ENCODE measurements at regions not wholly inside any gene's neighbourhood (a gene's known extent, or its start where the extent isn't known, plus 50 kb on each side); places are given as distances from the start of the nearest gene placed in this dataset.

- no peaks in the 10 kb centered on the region for H4K20me1 ChIP-seq (ENCODE audit: insufficient read depth, low read length, poor library complexity, severe bottlenecking)
- H3K4me3 ChIP-seq (ENCODE audit: low read length, poor library complexity, severe bottlenecking), result no peak overlapping the region
- H3K9me2 ChIP-seq (replicated peaks; ENCODE audit: low read depth, low read length), result no peaks in the 10 kb centered on the region
- H3K27me3 ChIP-seq (ENCODE audit: insufficient read depth, low read length, poor library complexity, severe bottlenecking), result no peaks in the 10 kb centered on the region
- no peaks in the 10 kb centered on the region for H3K36me3 ChIP-seq (ENCODE audit: insufficient read depth, low read length)
- H3K9ac ChIP-seq (ENCODE audit: low read depth, low read length, poor library complexity, severe bottlenecking), result no peak overlapping the region
- no peaks in the 10 kb centered on the region for H3F3A ChIP-seq (ENCODE audit: low read depth)
- no peak for TF ChIP-seq EZH2phosphoT487 (IDR thresholded peaks at IDR 0.05; ENCODE audit: borderline replicate concordance)
- no peaks in the 10 kb centered on the region for H3K9me3 ChIP-seq (ENCODE audit: insufficient read depth, low read depth, low read length)
- no peak overlapping the region for H2AFZ ChIP-seq (ENCODE audit: low read length)
- H3K4me1 ChIP-seq (ENCODE audit: insufficient read depth, low read length, poor library complexity, severe bottlenecking), result no peaks in the 10 kb centered on the region
- no peak overlapping the region for H3K4me2 ChIP-seq (ENCODE audit: low read depth, low read length, poor library complexity, severe bottlenecking)
- no peaks in the 10 kb centered on the region for H3K79me2 ChIP-seq (ENCODE audit: insufficient read depth, low read length)
These were observed 1311.7 kb upstream of the CDH2 start for GRCh38 chr18:29488617-29489016.

GRCh38 chr18:29465526-29465925, 1288.6 kb upstream of the CDH2 start:
- Histone ChIP-seq H3K9ac (ENCODE audit: low read depth, low read length, poor library complexity, severe bottlenecking) (no peak overlapping the region), H2AFZ (ENCODE audit: low read length) (no peak overlapping the region), H3F3A (ENCODE audit: low read depth) (no peaks in the 10 kb centered on the region), H4K20me1 (ENCODE audit: insufficient read depth, low read length, poor library complexity, severe bottlenecking) (no peaks in the 10 kb centered on the region), H3K9me2 (replicated peaks; ENCODE audit: low read depth, low read length) (no peaks in the 10 kb centered on the region), H3K4me3 (ENCODE audit: low read length, poor library complexity, severe bottlenecking) (no peak overlapping the region), H3K4me2 (ENCODE audit: low read depth, low read length, poor library complexity, severe bottlenecking) (no peak overlapping the region), H3K4me1 (ENCODE audit: insufficient read depth, low read length, poor library complexity, severe bottlenecking) (no peaks in the 10 kb centered on the region), H3K79me2 (ENCODE audit: insufficient read depth, low read length) (no peaks in the 10 kb centered on the region), H3K9me3 (ENCODE audit: insufficient read depth, low read depth, low read length) (no peaks in the 10 kb centered on the region), H3K27me3 (ENCODE audit: insufficient read depth, low read length, poor library complexity, severe bottlenecking) (no peaks in the 10 kb centered on the region), H3K36me3 (ENCODE audit: insufficient read depth, low read length) (no peaks in the 10 kb centered on the region)
- TF ChIP-seq EZH2phosphoT487 (IDR thresholded peaks at IDR 0.05; ENCODE audit: borderline replicate concordance), result no peak
- TF ChIP-seq, protein P1, sequence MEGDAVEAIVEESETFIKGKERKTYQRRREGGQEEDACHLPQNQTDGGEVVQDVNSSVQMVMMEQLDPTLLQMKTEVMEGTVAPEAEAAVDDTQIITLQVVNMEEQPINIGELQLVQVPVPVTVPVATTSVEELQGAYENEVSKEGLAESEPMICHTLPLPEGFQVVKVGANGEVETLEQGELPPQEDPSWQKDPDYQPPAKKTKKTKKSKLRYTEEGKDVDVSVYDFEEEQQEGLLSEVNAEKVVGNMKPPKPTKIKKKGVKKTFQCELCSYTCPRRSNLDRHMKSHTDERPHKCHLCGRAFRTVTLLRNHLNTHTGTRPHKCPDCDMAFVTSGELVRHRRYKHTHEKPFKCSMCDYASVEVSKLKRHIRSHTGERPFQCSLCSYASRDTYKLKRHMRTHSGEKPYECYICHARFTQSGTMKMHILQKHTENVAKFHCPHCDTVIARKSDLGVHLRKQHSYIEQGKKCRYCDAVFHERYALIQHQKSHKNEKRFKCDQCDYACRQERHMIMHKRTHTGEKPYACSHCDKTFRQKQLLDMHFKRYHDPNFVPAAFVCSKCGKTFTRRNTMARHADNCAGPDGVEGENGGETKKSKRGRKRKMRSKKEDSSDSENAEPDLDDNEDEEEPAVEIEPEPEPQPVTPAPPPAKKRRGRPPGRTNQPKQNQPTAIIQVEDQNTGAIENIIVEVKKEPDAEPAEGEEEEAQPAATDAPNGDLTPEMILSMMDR (conservative IDR thresholded peaks at IDR 0.05; ENCODE audit: low read length), result no peak

DNA sequence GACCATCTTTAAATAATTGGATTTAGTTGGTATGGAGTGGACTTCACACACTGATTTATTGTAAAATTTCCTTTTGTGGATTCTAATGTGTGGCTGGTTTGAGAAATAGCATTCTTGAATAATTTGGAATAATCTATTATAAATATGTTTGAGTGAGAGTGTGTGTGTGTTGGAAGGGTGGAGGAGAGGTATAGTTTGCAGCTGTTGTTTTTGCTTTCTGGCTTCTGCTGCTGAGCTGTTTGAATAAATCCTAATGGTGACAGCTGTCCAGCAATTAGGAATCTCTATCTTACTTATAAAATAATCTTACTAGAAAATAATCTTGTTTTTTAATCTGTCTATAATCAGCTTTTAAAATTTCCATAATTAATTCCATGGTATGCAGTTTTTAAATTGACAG, 1283.0 kb upstream of the CDH2 start:
- Histone ChIP-seq H3K36me3 (ENCODE audit: insufficient read depth, low read length) (no peaks in the 10 kb centered on the region), H3K4me1 (ENCODE audit: insufficient read depth, low read length, poor library complexity, severe bottlenecking) (no peaks in the 10 kb centered on the region), H3K9me2 (replicated peaks; ENCODE audit: low read depth, low read length) (no peaks in the 10 kb centered on the region), H3F3A (ENCODE audit: low read depth) (no peaks in the 10 kb centered on the region), H3K79me2 (ENCODE audit: insufficient read depth, low read length) (no peaks in the 10 kb centered on the region), H3K4me2 (ENCODE audit: low read depth, low read length, poor library complexity, severe bottlenecking) (no peak overlapping the region), H3K4me3 (ENCODE audit: low read length, poor library complexity, severe bottlenecking) (no peak overlapping the region), H3K9me3 (ENCODE audit: insufficient read depth, low read depth, low read length) (no peaks in the 10 kb centered on the region), H4K20me1 (ENCODE audit: insufficient read depth, low read length, poor library complexity, severe bottlenecking) (no peaks in the 10 kb centered on the region), H3K27me3 (ENCODE audit: insufficient read depth, low read length, poor library complexity, severe bottlenecking) (no peaks in the 10 kb centered on the region), H2AFZ (ENCODE audit: low read length) (no peak overlapping the region), H3K9ac (ENCODE audit: low read depth, low read length, poor library complexity, severe bottlenecking) (no peak overlapping the region)
- TF ChIP-seq EZH2phosphoT487 (IDR thresholded peaks at IDR 0.05; ENCODE audit: borderline replicate concordance), result no peak
- TF ChIP-seq, protein P1 (conservative IDR thresholded peaks at IDR 0.05; ENCODE audit: low read length), result no peak

- H4K20me1 ChIP-seq (ENCODE audit: insufficient read depth, low read length, poor library complexity, severe bottlenecking), result no peaks in the 10 kb centered on the region
- no peaks in the 10 kb centered on the region for H3K27me3 ChIP-seq (ENCODE audit: insufficient read depth, low read length, poor library complexity, severe bottlenecking)
- no peaks in the 10 kb centered on the region for H3F3A ChIP-seq (ENCODE audit: low read depth)
- H2AFZ ChIP-seq (ENCODE audit: low read length), result no peak overlapping the region
- H3K4me2 ChIP-seq (ENCODE audit: low read depth, low read length, poor library complexity, severe bottlenecking), result no peak overlapping the region
- no peak overlapping the region for H3K4me3 ChIP-seq (ENCODE audit: low read length, poor library complexity, severe bottlenecking)
- H3K4me1 ChIP-seq (ENCODE audit: insufficient read depth, low read length, poor library complexity, severe bottlenecking), result no peaks in the 10 kb centered on the region
- H3K36me3 ChIP-seq (ENCODE audit: insufficient read depth, low read length), result no peaks in the 10 kb centered on the region
- no peaks in the 10 kb centered on the region for H3K79me2 ChIP-seq (ENCODE audit: insufficient read depth, low read length)
- H3K9me2 ChIP-seq (replicated peaks; ENCODE audit: low read depth, low read length), result no peaks in the 10 kb centered on the region
- H3K9ac ChIP-seq (ENCODE audit: low read depth, low read length, poor library complexity, severe bottlenecking), result no peak overlapping the region
- no peaks in the 10 kb centered on the region for H3K9me3 ChIP-seq (ENCODE audit: insufficient read depth, low read depth, low read length)
- TF ChIP-seq, protein P1 (conservative IDR thresholded peaks at IDR 0.05; ENCODE audit: low read length), result no peak
- TF ChIP-seq EZH2phosphoT487 (IDR thresholded peaks at IDR 0.05; ENCODE audit: borderline replicate concordance), result no peak
These were observed 1280.5 kb upstream of the CDH2 start for GRCh38 chr18:29457316-29457889.
